GM19397 (cell line): ENCODE measurements at regions not wholly inside any gene's neighbourhood (a gene's known extent, or its start where the extent isn't known, plus 50 kb on each side); places are given as distances from the start of the nearest gene placed in this dataset.
"Not testable (repeated sequence)": the region's sequence is repeated elsewhere in the genome, so short reads cannot be mapped to it uniquely, and the experiment has no call there.

Source experiments
- ATAC-seq: cut with Tn5 transposase; IDR thresholded peaks from one replicate; pipeline ENCODE4 v1.9.1; 2021; ENCODE audit warnings: mild to moderate bottlenecking, moderate library complexity; ENCODE audit not compliant: unreplicated experiment

- ATAC-seq: no peak
Measured at GRCh38 chr5:166909926-166910325, 1381.5 kb upstream of the WWC1 start.

- ATAC-seq: no peak
Measured at GRCh38 chr5:166910995-166911394, 1380.5 kb upstream of the WWC1 start.

GRCh38 chr5:166916021-166916420 is 1375.4 kb upstream of the WWC1 start:
- no peak for ATAC-seq

GRCh38 chr5:166926138-166926537 is 1365.3 kb upstream of the WWC1 start:
- no peak for ATAC-seq

- ATAC-seq: not testable (repeated sequence)
Measured at GRCh38 chr5:166926806-166927475, 1364.5 kb upstream of the WWC1 start.

- no peak for ATAC-seq
Measured at GRCh38 chr5:166936351-166936750, 1355.1 kb upstream of the WWC1 start.

- ATAC-seq: no peak
Measured at GRCh38 chr5:166938071-166938470, 1353.4 kb upstream of the WWC1 start.

- no peak for ATAC-seq
Measured at GRCh38 chr5:166942948-166943347, 1348.5 kb upstream of the WWC1 start.

- no peak for ATAC-seq
Measured at GRCh38 chr5:166947045-166947444, 1344.4 kb upstream of the WWC1 start.

GRCh38 chr5:166948679-166949078 is 1342.8 kb upstream of the WWC1 start:
- no peak for ATAC-seq

- no peak for ATAC-seq
Measured at GRCh38 chr5:166952048-166952447, 1339.4 kb upstream of the WWC1 start.

- ATAC-seq: no peak
Measured at GRCh38 chr5:166957782-166958181, 1333.7 kb upstream of the WWC1 start.

GRCh38 chr5:166959766-166960165 is 1331.7 kb upstream of the WWC1 start:
- no peak for ATAC-seq

GRCh38 chr5:166961028-166961427 is 1330.4 kb upstream of the WWC1 start:
- no peak for ATAC-seq

GRCh38 chr5:166961913-166962312 is 1329.5 kb upstream of the WWC1 start:
- ATAC-seq: no peak

GRCh38 chr5:166962461-166962860 is 1329.0 kb upstream of the WWC1 start:
- no peak for ATAC-seq

- no peak for ATAC-seq
Measured at GRCh38 chr5:166963596-166963995, 1327.8 kb upstream of the WWC1 start.

GRCh38 chr5:166977911-166978422 is 1313.5 kb upstream of the WWC1 start:
- no peak for ATAC-seq

GRCh38 chr5:166979307-166979895 is 1312.0 kb upstream of the WWC1 start:
- no peak for ATAC-seq

GRCh38 chr5:166980666-166981065 is 1310.8 kb upstream of the WWC1 start:
- ATAC-seq: no peak

GRCh38 chr5:166982226-166982625 is 1309.2 kb upstream of the WWC1 start:
- no peak for ATAC-seq

- no peak for ATAC-seq
Measured at GRCh38 chr5:166991601-166992000, 1299.8 kb upstream of the WWC1 start.

- ATAC-seq: no peak
Measured at GRCh38 chr5:166992108-166992507, 1299.3 kb upstream of the WWC1 start.
